H1 (cell line): ENCODE measurements at regions not wholly inside any gene's neighbourhood (a gene's known extent, or its start where the extent isn't known, plus 50 kb on each side); places are given as distances from the start of the nearest gene placed in this dataset.

Source experiments
- CTCF ChIA-PET: fragments of 300-600 bp; sonication (Branson Sonifier 250); formaldehyde crosslinking; loops from one replicate; lab custom pipeline; 2021; ENCODE audit not compliant: partially characterized antibody; lab: Charles Lee
- POLR2A ChIA-PET: fragments of 300-600 bp; sonication (Branson Sonifier 250); formaldehyde crosslinking; loops from one replicate; lab custom pipeline; 2021; ENCODE audit warnings: inconsistent platforms; ENCODE audit not compliant: partially characterized antibody; lab: Charles Lee
- DNase-seq, 2 experiments: peaks; one replicate each; pipeline versions ENCODE4 v3.0.0 to v3.0.0-alpha.2; 2010 to 2022; ENCODE audit warnings: low spot score in 2 of 2, low read depth in 1 of 2, mixed read lengths in 1 of 2
- FAIRE-seq: peaks from 2 replicates; lab custom pipeline; 2011; peaks lifted over from hg19 to GRCh38; lab: Jason Lieb, UNC
- H2AFZ ChIP-seq: 2 replicates; pipeline ENCODE4 v1.8.1; 2012; ENCODE audit warnings: low read length, inconsistent platforms
- H2AK5ac ChIP-seq: 2 replicates; pipeline ENCODE4 v1.6.1; 2013; ENCODE audit warnings: low read depth, low read length
- H2BK120ac ChIP-seq: replicated peaks from 2 replicates; pipeline ENCODE3; 2013; ENCODE audit warnings: low read depth, low read length, inconsistent platforms
- H2BK12ac ChIP-seq: 2 replicates; pipeline ENCODE4 v1.6.1; 2013; ENCODE audit warnings: low read depth, low read length
- H2BK15ac ChIP-seq: 2 replicates; pipeline ENCODE4 v1.6.1; 2013; ENCODE audit warnings: low read length
- H2BK20ac ChIP-seq: 2 replicates; pipeline ENCODE4 v1.6.1; 2013; ENCODE audit warnings: low read length
- H2BK5ac ChIP-seq: 2 replicates; pipeline ENCODE4 v1.6.1; 2013; ENCODE audit warnings: low read depth, low read length
- H3K14ac ChIP-seq: 2 replicates; pipeline ENCODE4 v1.6.1; 2013; ENCODE audit warnings: inconsistent platforms; ENCODE audit not compliant: insufficient read length
- H3K18ac ChIP-seq: 2 replicates; pipeline ENCODE4 v1.6.1; 2013; ENCODE audit warnings: low read length; ENCODE audit errors: extremely low read depth
- H3K23ac ChIP-seq: 2 replicates; pipeline ENCODE4 v1.6.1; 2013; ENCODE audit warnings: inconsistent platforms; ENCODE audit not compliant: insufficient read length
- H3K23me2 ChIP-seq: 2 replicates; pipeline ENCODE4 v1.6.1; 2013; ENCODE audit warnings: low read depth, low read length
- H3K27ac ChIP-seq: 2 replicates; pipeline ENCODE4 v1.6.1; 2011; ENCODE audit warnings: low read depth, low read length, inconsistent platforms
- H3K27me3 ChIP-seq, 4 experiments: replicated peaks in 1 of 4; 1 replicate in 1 of 4; 2 replicates in 3 of 4; pipeline versions ENCODE4 v1.6.1 to v1.8.1; 2011 to 2013; ENCODE audit warnings: low read length in 3 of 4, mild to moderate bottlenecking in 3 of 4, inconsistent platforms in 2 of 4, mixed read lengths in 2 of 4, moderate library complexity in 1 of 4; ENCODE audit not compliant: control insufficient read depth in 3 of 4, insufficient read depth in 3 of 4; ENCODE audit errors: extremely low read depth in 1 of 4
- H3K36me3 ChIP-seq, 4 experiments: 2 replicates each; pipeline versions ENCODE4 v1.6.1 to v1.8.1; 2011 to 2013; ENCODE audit warnings: mild to moderate bottlenecking in 4 of 4, low read length in 3 of 4, moderate library complexity in 2 of 4, control low read depth in 1 of 4, inconsistent platforms in 1 of 4; ENCODE audit not compliant: insufficient read depth in 4 of 4, control insufficient read depth in 2 of 4
- H3K4ac ChIP-seq: replicated peaks from 2 replicates; pipeline ENCODE3; 2013; ENCODE audit warnings: low read length, low read depth, mixed read lengths, inconsistent platforms; ENCODE audit not compliant: insufficient read length
- H3K4me1 ChIP-seq, 4 experiments: replicated peaks in 1 of 4; 1 replicate in 1 of 4; 2 replicates in 3 of 4; pipeline versions ENCODE4 v1.6.1 to v1.8.1; 2011 to 2013; ENCODE audit warnings: low read length in 3 of 4, inconsistent platforms in 2 of 4, mixed read lengths in 1 of 4; ENCODE audit not compliant: insufficient read depth in 4 of 4, control insufficient read depth in 3 of 4
- H3K4me2 ChIP-seq, 2 experiments: 2 replicates each; pipeline versions ENCODE4 v1.6.1 to v1.8.1; 2011 to 2013; ENCODE audit warnings: low read depth in 2 of 2, low read length in 2 of 2, control low read depth in 1 of 2, inconsistent platforms in 1 of 2, mild to moderate bottlenecking in 1 of 2; ENCODE audit not compliant: insufficient read depth in 1 of 2
- H3K4me3 ChIP-seq, 4 experiments: fragments of 200-600, 300-600 bp in 1 of 4; sonication (generic), shearing (Covaris generic), sonication (Bioruptor Twin) in 1 of 4; 2 replicates each; pipeline versions ENCODE4 v1.5.1 to v1.8.1; 2011 to 2016; ENCODE audit warnings: low read length in 4 of 4, low read depth in 3 of 4, control low read depth in 2 of 4, inconsistent platforms in 2 of 4, mild to moderate bottlenecking in 2 of 4, mixed read lengths in 1 of 4, moderate library complexity in 1 of 4; ENCODE audit not compliant: insufficient read depth in 2 of 4; ENCODE audit errors: extremely low read depth in 1 of 4
- H3K56ac ChIP-seq: replicated peaks from 2 replicates; pipeline ENCODE3; 2013; ENCODE audit warnings: low read depth, mild to moderate bottlenecking, mixed read lengths, low read length, inconsistent platforms; ENCODE audit not compliant: insufficient read length
- H3K79me1 ChIP-seq: 2 replicates; pipeline ENCODE4 v1.6.1; 2013; ENCODE audit warnings: low read depth, low read length, control low read depth
- H3K79me2 ChIP-seq, 2 experiments: 2 replicates each; pipeline versions ENCODE4 v1.6.1 to v1.8.1; 2012 to 2013; ENCODE audit warnings: low read length in 2 of 2, mild to moderate bottlenecking in 2 of 2, inconsistent platforms in 1 of 2; ENCODE audit not compliant: insufficient read depth in 2 of 2, control insufficient read depth in 1 of 2
- H3K9ac ChIP-seq, 4 experiments: replicated peaks in 1 of 4; 1 replicate in 1 of 4; 2 replicates in 3 of 4; pipeline versions ENCODE4 v1.6.1 to v1.8.1; 2011 to 2013; ENCODE audit warnings: low read depth in 3 of 4, low read length in 3 of 4, control low read depth in 2 of 4, mild to moderate bottlenecking in 2 of 4, moderate library complexity in 2 of 4, inconsistent platforms in 1 of 4; ENCODE audit errors: extremely low read depth in 1 of 4
- H3K9me3 ChIP-seq, 2 experiments: 2 replicates each; pipeline versions ENCODE4 v1.6.1 to v1.8.1; 2012 to 2013; ENCODE audit warnings: mild to moderate bottlenecking in 2 of 2, moderate library complexity in 2 of 2, control low read depth in 1 of 2, inconsistent platforms in 1 of 2, low read depth in 1 of 2, low read length in 1 of 2, mixed read lengths in 1 of 2; ENCODE audit not compliant: insufficient read depth in 2 of 2
- H4K20me1 ChIP-seq, 2 experiments: replicated peaks in 1 of 2; 2 replicates each; pipeline versions ENCODE3 to v1.8.1; 2011 to 2013; ENCODE audit warnings: inconsistent platforms in 2 of 2, low read length in 2 of 2, mild to moderate bottlenecking in 1 of 2; ENCODE audit not compliant: insufficient read depth in 2 of 2, control insufficient read depth in 1 of 2
- H4K5ac ChIP-seq: 2 replicates; pipeline ENCODE4 v1.6.1; 2013; ENCODE audit warnings: low read length, low read depth, mixed read lengths, inconsistent platforms; ENCODE audit not compliant: insufficient read length
- H4K8ac ChIP-seq: 2 replicates; pipeline ENCODE4 v1.8.0; 2013; ENCODE audit warnings: mild to moderate bottlenecking, moderate library complexity, low read length, inconsistent platforms; ENCODE audit not compliant: insufficient read depth; ENCODE audit errors: extremely low read depth
- H4K91ac ChIP-seq: replicated peaks from 2 replicates; pipeline ENCODE3; 2013; ENCODE audit warnings: low read length, mixed read lengths, inconsistent platforms; ENCODE audit not compliant: insufficient read length
- BACH1 ChIP-seq: IDR thresholded peaks from 2 replicates; pipeline ENCODE4 v1.6.1; 2012; ENCODE audit warnings: low read length, improper control_type of control experiment
- CBX5 ChIP-seq: fragments of 300-800, 300-1000 bp; sonication (generic); IDR thresholded peaks from 2 replicates; pipeline ENCODE4 v1.7.1; 2016; ENCODE audit warnings: antibody characterized with exemption, low read length, low read depth
- GABPA ChIP-seq: IDR thresholded peaks from 2 replicates; pipeline ENCODE4 v1.6.1; 2011; ENCODE audit warnings: mild to moderate bottlenecking, low read length, moderate library complexity, borderline replicate concordance; ENCODE audit not compliant: insufficient read depth
- KDM4A ChIP-seq: IDR thresholded peaks from one replicate; pipeline ENCODE4 v1.7.1; 2012; ENCODE audit warnings: low read depth, mild to moderate bottlenecking, moderate library complexity, low read length, inconsistent platforms; ENCODE audit not compliant: severe bottlenecking
- PHF8 ChIP-seq: fragments of 200-600 bp; sonication (generic); conservative IDR thresholded peaks from 2 replicates; pipeline ENCODE4 v1.7.1; 2012; ENCODE audit warnings: low read depth, mild to moderate bottlenecking, inconsistent platforms, low read length, moderate library complexity
- TAF1 ChIP-seq: IDR thresholded peaks from 2 replicates; pipeline ENCODE4 v1.6.1; 2011; ENCODE audit warnings: mild to moderate bottlenecking, low read depth, low read length
- WGBS, 2 experiments: shearing (Covaris generic) in 1 of 2; methylation state at CpG; one replicate each; pipeline versions ENCODE4 v1.1.6 to v1.1.7; 2013 to 2015; ENCODE audit warnings: low lambda C conversion rate in 2 of 2, mixed read lengths in 2 of 2, inconsistent platforms in 1 of 2, low coverage in 1 of 2, missing lambda C conversion rate in 1 of 2; ENCODE audit not compliant: insufficient replicate concordance in 2 of 2, insufficient coverage in 1 of 2, insufficient read length in 1 of 2; ENCODE audit errors: extremely low coverage in 1 of 2, missing lambda C conversion rate in 1 of 2; 5-methylcytosine and 5-hydroxymethylcytosine counted together
- TF ChIP-seq, protein P1 (sequence below): IDR thresholded peaks from 2 replicates; pipeline ENCODE4 v1.6.1; 2012; ENCODE audit warnings: inconsistent platforms

GRCh38 chr18:10231220-10231619 is 223.2 kb upstream of the APCDD1 start:
- Histone ChIP-seq H3K56ac (no peak overlapping the region), H3K18ac (no peak overlapping the region), H4K91ac (no peak overlapping the region), H3K4me3 (no peak overlapping the region), H3K9me3 (peaks cover 0 to 3% of the 10 kb centered on the region in 2 experiments; a peak in 1 of 4 replicates), H3K23ac (no peak overlapping the region), H3K36me3 (no peaks in the 10 kb centered on the region), H2BK5ac (no peak overlapping the region), H2BK120ac (no peak overlapping the region), H2AFZ (no peak overlapping the region), H3K4me1 (no peaks in the 10 kb centered on the region; a peak in 1 of 7 replicates), H3K27ac (no peak overlapping the region), H4K8ac (no peak overlapping the region), H2BK15ac (no peak overlapping the region), H3K79me2 (no peaks in the 10 kb centered on the region), H2AK5ac (no peak overlapping the region), H3K23me2 (no peaks in the 10 kb centered on the region), H3K4me2 (no peak overlapping the region), H3K9ac (no peak overlapping the region), H4K5ac (no peak overlapping the region), H4K20me1 (no peaks in the 10 kb centered on the region), H3K14ac (no peak overlapping the region), H2BK20ac (no peak overlapping the region), H3K79me1 (no peaks in the 10 kb centered on the region), H2BK12ac (no peak overlapping the region), H3K4ac (no peak overlapping the region), H3K27me3 (no peaks in the 10 kb centered on the region)
- CTCF ChIA-PET: no interaction called here
- WGBS, 2 experiments: 88% methylated on average over 3 of the region's 3 CpGs; no CpG with 5 or more reads in 1 of the 2 experiments
- TF ChIP-seq CBX5: no peak
- TF ChIP-seq GABPA: no peak
- no peak for TF ChIP-seq TAF1
- TF ChIP-seq BACH1: no peak
- no peak for TF ChIP-seq KDM4A
- no peak for TF ChIP-seq PHF8
- TF ChIP-seq, protein P1, sequence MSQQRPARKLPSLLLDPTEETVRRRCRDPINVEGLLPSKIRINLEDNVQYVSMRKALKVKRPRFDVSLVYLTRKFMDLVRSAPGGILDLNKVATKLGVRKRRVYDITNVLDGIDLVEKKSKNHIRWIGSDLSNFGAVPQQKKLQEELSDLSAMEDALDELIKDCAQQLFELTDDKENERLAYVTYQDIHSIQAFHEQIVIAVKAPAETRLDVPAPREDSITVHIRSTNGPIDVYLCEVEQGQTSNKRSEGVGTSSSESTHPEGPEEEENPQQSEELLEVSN: no peak
- POLR2A ChIA-PET: no interaction called here
- FAIRE-seq: no peak
- DNase-seq: no peak
